Upper lobe of left lung (tissue), 4 donors: ENCODE measurements at regions not wholly inside any gene's neighbourhood (a gene's known extent, or its start where the extent isn't known, plus 50 kb on each side); places are given as distances from the start of the nearest gene placed in this dataset.

ENCODE experiments used
- POLR2A ChIP-seq, 4 donors: fragments of 450-650 bp; IDR thresholded peaks; one replicate each; pipeline ENCODE4 v1.5.1; 2016 to 2017; ENCODE audit warnings: antibody characterized with exemption in 4 of 4, mild to moderate bottlenecking in 2 of 4
- POLR2AphosphoS5 ChIP-seq, 2 donors: sonication (generic); formaldehyde crosslinking; IDR thresholded peaks; one replicate each; pipeline ENCODE4 v1.5.1; 2017; ENCODE audit warnings: antibody characterized with exemption in 2 of 2

DNA sequence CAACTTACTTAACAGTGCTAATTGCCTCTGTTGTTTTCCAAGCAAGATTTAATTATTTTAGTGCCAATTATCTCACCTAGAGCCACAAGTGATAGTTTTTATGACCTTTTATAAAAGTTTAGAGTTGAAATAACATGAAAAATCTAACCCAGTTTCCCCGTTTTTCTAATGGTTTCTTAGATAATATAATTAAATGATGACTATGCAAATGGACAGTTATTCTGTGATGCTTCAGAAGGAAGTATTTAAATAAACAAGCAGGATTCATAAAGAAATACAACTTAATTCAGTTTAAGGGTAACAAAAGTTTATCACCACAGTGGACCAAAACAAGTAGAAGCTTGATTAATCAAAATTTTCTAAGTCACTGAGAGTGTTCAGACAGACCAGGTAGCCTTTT lies 721.2 kb upstream of the SOX9 start:
- TF ChIP-seq POLR2A (IDR thresholded peaks at IDR 0.05) (no peak), POLR2AphosphoS5 (IDR thresholded peaks at IDR 0.05) (no peak)
